GM18517 (cell line): ENCODE measurements at regions not wholly inside any gene's neighbourhood (a gene's known extent, or its start where the extent isn't known, plus 50 kb on each side); places are given as distances from the start of the nearest gene placed in this dataset.

ENCODE experiments used
- ATAC-seq: cut with Tn5 transposase; IDR thresholded peaks from one replicate; pipeline ENCODE4 v1.9.1; 2021; ENCODE audit warnings: mild to moderate bottlenecking, moderate library complexity; ENCODE audit not compliant: unreplicated experiment

- no peak for ATAC-seq
These were observed 263.8 kb downstream of the SYK start for GRCh38 chr9:91065231-91066041.

GRCh38 chr9:91066042-91066415, 264.4 kb downstream of the SYK start:
- ATAC-seq: no peak

GRCh38 chr9:91066856-91067255, 265.2 kb downstream of the SYK start:
- no peak for ATAC-seq

- no peak for ATAC-seq
These were observed 265.8 kb downstream of the SYK start for GRCh38 chr9:91067306-91067860.

- no peak for ATAC-seq
These were observed 269.8 kb downstream of the SYK start for GRCh38 chr9:91071184-91071990.

GRCh38 chr9:91073049-91073810, 271.6 kb downstream of the SYK start:
- ATAC-seq: no peak

- no peak for ATAC-seq
These were observed 272.5 kb downstream of the SYK start for GRCh38 chr9:91073811-91074771.

GRCh38 chr9:91074866-91075265, 273.2 kb downstream of the SYK start:
- no peak for ATAC-seq

GRCh38 chr9:91075279-91075678, 273.7 kb downstream of the SYK start:
- ATAC-seq: no peak

- no peak for ATAC-seq
These were observed 276.2 kb downstream of the SYK start for GRCh38 chr9:91077624-91078368.

- ATAC-seq: no peak
These were observed 276.7 kb downstream of the SYK start for GRCh38 chr9:91078369-91078695.

GRCh38 chr9:91082731-91083130, 279.0 kb downstream of the AUH start:
- ATAC-seq: no peak

- ATAC-seq: no peak
These were observed 276.7 kb downstream of the AUH start for GRCh38 chr9:91084896-91085516.

GRCh38 chr9:91085517-91086291, 276.0 kb downstream of the AUH start:
- ATAC-seq: no peak

GRCh38 chr9:91086657-91087461, 274.9 kb downstream of the AUH start:
- ATAC-seq: no peak

GRCh38 chr9:91087462-91087759, 274.3 kb downstream of the AUH start:
- no peak for ATAC-seq

GRCh38 chr9:91089405-91090129, 272.2 kb downstream of the AUH start:
- ATAC-seq: no peak
